HT-29 (cell line): ENCODE measurements at regions not wholly inside any gene's neighbourhood (a gene's known extent, or its start where the extent isn't known, plus 50 kb on each side); places are given as distances from the start of the nearest gene placed in this dataset.
A peak's percentile ranks its signal among the peaks of the same experiment; 100 is the strongest.
"Not testable (repeated sequence)": the region's sequence is repeated elsewhere in the genome, so short reads cannot be mapped to it uniquely, and the experiment has no call there.

Experiments used
- DNase-seq: peaks from one replicate; pipeline ENCODE4 v3.0.0-alpha.2; 2015; ENCODE audit warnings: low spot score

GRCh38 chrX:78603908-78604307 lies 55.2 kb downstream of the RTL3 start:
- no peak for DNase-seq

- DNase-seq = no peak
These were observed 63.1 kb downstream of the RTL3 start for GRCh38 chrX:78595901-78596502.

DNA sequence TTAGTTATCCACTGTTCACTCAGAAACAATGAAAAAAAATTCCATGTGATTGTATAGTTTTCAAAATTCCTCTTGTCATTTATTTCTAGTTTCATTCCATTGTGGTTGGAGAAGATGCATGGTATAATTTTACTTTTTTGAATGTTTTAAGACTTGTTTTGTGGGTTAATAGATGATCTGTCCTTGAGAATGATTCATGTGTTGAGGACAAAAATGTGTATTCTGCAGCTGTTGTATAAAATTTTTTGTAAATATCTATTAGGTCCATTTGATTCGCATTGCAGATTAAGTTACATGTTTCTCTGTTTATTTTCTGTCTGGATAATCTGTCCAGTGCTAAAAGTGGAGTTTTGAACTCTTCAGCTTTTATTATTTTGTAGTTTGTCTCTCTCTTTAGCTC lies 65.4 kb downstream of the RTL3 start:
- no peak for DNase-seq

GRCh38 chrX:78592030-78592429 lies 67.1 kb downstream of the RTL3 start:
- DNase-seq = no peak

GRCh38 chrX:78574306-78574705 lies 84.8 kb downstream of the RTL3 start:
- no peak for DNase-seq

DNA sequence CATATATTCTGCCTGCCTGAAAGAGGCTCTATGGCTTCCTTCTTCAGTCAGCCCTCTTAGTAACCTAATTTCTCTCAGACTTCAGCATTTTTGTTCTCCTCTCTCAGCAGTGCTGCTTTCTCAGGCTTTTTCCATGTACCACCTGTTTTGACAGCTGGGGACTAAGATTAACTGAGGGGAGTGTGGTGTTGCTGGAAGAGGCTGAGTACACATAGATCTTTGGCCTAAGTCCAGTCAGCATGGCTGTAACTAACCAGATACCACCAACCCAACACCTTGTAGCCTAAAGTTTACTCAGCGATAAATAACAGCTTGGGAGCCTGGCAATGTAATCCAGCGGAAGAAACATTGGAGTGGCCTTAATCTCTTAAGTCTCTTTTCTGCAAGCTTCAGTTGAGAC lies 85.5 kb downstream of the RTL3 start:
- DNase-seq = no peak

- no peak for DNase-seq
These were observed 87.3 kb downstream of the RTL3 start for GRCh38 chrX:78571849-78572248.

GRCh38 chrX:78555401-78555980 lies 103.6 kb downstream of the RTL3 start:
- DNase-seq = peak; percentile 14

GRCh38 chrX:78552628-78553027 lies 106.5 kb downstream of the RTL3 start:
- not testable (repeated sequence) for DNase-seq

DNA sequence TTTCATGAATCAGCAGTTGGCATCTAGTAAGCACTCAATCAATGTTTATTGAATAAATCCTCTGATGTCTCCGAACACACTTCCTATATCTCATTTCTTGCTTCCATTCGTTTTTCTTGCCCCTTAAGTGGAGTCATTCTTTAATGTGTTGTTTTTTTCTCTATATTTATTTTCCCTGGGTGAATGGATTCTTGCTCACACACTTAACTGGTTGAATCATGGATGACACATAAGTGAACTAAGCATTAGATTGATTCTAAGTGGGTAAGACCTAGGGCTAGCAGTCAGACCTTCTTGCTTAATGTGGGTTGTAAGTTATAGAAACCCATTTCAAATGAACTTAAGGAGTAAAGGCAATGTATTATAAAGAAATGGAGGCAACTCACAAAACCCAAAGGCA lies 111.1 kb downstream of the RTL3 start:
- DNase-seq = no peak

DNA sequence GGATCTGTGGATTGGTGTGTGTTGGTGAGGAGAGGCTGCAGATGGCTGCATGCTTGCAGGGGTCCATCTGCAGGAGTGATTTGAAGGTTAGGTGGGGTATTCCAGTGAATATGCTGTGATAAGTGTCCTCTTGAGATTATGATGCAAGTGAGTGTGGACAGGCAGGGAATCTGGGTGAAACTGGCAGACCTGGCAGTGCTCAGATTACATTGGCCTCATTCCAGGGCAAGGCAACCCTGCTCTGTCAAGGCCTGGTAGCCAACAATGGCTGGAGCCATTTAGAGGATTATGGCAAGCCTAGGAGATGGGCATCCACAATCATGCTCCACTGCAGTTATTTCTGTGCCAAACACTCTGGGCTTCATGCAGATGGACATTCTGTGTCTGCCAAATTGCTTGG lies 113.9 kb downstream of the RTL3 start:
- no peak for DNase-seq

- DNase-seq = no peak
These were observed 115.8 kb downstream of the RTL3 start for GRCh38 chrX:78543281-78543680.

- DNase-seq = no peak
These were observed 119.0 kb downstream of the RTL3 start for GRCh38 chrX:78540171-78540570.

- no peak for DNase-seq
These were observed 124.9 kb downstream of the RTL3 start for GRCh38 chrX:78534221-78534620.

- no peak for DNase-seq
These were observed 126.8 kb downstream of the RTL3 start for GRCh38 chrX:78532363-78532762.

- no peak for DNase-seq
These were observed 131.3 kb downstream of the RTL3 start for GRCh38 chrX:78527818-78528217.

- DNase-seq = no peak
These were observed 131.9 kb downstream of the RTL3 start for GRCh38 chrX:78527263-78527662.

DNA sequence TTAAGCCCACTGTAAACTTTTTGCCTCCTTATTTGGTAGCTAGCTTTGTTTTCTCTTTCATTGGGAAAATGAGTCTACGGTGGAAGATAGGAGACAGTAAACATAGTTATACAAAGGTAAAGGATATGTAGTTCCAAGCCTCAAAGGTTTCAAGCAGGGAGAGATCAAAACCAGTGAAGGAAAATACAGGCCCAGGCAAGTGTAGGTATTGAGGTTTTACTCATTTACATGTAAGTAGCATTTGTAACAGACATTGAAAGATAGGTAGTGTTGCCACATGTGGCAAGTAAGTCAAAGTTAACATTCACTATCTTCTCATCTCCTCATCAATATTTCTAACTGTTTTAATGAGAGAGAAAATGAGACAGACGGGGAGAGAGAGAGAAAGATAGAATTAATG lies 136.5 kb downstream of the RTL3 start:
- no peak for DNase-seq

- DNase-seq = no peak
These were observed 142.0 kb downstream of the RTL3 start for GRCh38 chrX:78517124-78517523.

- peak; percentile 30 for DNase-seq
These were observed 144.3 kb downstream of the RTL3 start for GRCh38 chrX:78514852-78515251.

DNA sequence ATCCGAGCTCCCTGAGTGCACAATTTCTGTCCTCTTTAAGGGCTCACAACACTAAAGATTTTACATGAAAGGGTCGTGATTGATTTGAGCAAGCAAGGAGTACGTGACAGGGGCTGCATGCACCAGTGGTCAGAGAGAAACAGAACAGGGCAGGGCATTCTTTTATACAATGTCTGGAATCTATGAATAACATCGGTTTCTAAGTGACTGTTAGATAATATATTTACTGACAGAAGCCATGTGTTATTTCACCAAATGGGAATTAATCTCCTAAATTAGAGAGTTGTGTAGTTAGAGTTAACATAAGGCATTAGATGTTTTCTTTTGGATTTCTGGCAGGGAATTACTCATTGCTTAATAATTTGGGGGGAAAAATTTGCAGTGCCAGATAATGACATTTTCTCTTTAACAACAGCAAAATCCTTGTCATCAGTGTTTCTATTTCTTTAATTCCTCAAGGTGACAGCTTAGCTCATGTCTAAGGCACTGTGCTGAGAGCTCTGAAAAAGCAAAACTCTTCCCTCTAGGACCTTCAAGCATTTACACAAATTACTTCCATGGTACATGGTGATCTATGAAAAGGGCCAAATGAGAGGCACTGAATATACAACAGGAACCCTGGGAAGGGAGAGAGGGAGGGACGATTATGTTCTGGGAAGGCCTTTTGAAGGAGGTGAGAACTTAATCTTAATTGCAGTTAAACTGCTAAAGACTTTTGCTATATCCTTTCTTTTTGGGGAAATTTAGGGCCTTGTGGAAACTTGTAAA lies 145.0 kb downstream of the RTL3 start:
- DNase-seq = no peak

DNA sequence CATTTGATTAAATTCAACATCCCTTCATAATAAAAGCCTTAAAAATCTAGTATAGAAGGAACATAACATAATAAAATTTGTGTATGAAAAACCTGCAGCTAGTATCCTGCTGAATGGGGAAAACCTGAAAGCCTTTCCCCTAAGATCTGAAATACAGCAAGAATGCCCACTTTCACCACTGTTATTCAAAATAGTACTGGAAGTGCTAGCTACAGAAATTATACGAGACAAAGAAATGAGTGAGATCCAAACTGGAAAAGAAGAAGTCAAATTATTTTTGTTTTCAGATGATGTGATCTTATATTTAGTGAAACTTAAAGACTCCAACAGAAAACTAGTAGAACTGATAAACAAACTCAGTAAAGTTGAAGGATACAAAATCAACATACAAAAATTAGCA lies 152.9 kb downstream of the RTL3 start:
- DNase-seq = no peak

DNA sequence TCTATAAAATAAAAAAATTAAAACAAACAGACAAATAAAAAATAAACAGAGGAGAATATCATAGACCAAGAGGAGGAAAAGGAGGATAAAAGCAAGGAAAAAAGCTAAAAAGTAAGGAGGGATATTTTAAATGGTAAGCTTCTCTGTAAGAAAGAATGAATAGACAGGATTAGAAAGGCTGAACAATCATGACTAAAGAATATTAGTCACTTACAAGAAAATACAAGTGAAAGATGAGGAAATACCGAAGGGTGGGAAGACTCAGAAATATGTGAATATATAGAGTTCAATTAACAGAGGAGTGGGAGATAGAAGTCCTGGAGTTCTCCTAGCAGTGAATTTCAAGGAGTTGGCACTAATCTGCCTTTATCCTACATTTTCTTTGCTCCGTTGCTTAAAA lies 162.6 kb downstream of the RTL3 start:
- no peak for DNase-seq
